A549 (cell line): ENCODE measurements at regions not wholly inside any gene's neighbourhood (a gene's known extent, or its start where the extent isn't known, plus 50 kb on each side); places are given as distances from the start of the nearest gene placed in this dataset.

Experiments
- CBX2 ChIP-seq: fragments of 200-600 bp; sonication (generic); IDR thresholded peaks from 2 replicates; pipeline ENCODE4 v1.6.1; 2016; ENCODE audit warnings: low read depth, mild to moderate bottlenecking, borderline replicate concordance
- CEBPB ChIP-seq, 2 experiments: fragments of >200 bp in 1 of 2; sonication (Bioruptor Twin) in 1 of 2; formaldehyde crosslinking in 1 of 2; IDR thresholded peaks; 2 replicates each; pipeline ENCODE4 v1.6.1; 2012 to 2016
- CTCF ChIP-seq: fragments of >200 bp; sonication (Bioruptor Twin); formaldehyde crosslinking; IDR thresholded peaks from 3 replicates; pipeline ENCODE4 v1.5.1; 2016
- E2F6 ChIP-seq: IDR thresholded peaks from 2 replicates; pipeline ENCODE4 v1.6.1; 2012; ENCODE audit warnings: low read depth, borderline replicate concordance
- EHMT2 ChIP-seq: fragments of 200-600 bp; sonication (generic); IDR thresholded peaks from 2 replicates; pipeline ENCODE4 v1.6.1; 2016; ENCODE audit warnings: antibody characterized with exemption, low read depth, mild to moderate bottlenecking, moderate library complexity
- EP300 ChIP-seq, 2 experiments: fragments of >200 bp; sonication (Bioruptor Twin); formaldehyde crosslinking; IDR thresholded peaks; 2 replicates in 1 of 2; 3 replicates in 1 of 2; pipeline ENCODE4 v1.6.1; 2016 to 2017
- ESRRA ChIP-seq: fragments of 150-350 bp; IDR thresholded peaks from 2 replicates; pipeline ENCODE4 v1.6.1; 2014; ENCODE audit warnings: mild to moderate bottlenecking, low read length, borderline replicate concordance
- HOXA7 ChIP-seq: fragments of 250-450 bp; sonication (Bioruptor Pico); IDR thresholded peaks from 2 replicates; pipeline ENCODE4 v1.5.0; 2020; ENCODE audit warnings: mild to moderate bottlenecking, moderate library complexity
- JUNB ChIP-seq: fragments of >200 bp; sonication (Bioruptor Twin); formaldehyde crosslinking; IDR thresholded peaks from 2 replicates; pipeline ENCODE4 v1.6.1; 2016
- MAFK ChIP-seq: fragments of 450-650 bp; IDR thresholded peaks from 2 replicates; pipeline ENCODE4 v1.6.1; 2014; ENCODE audit not compliant: partially characterized antibody
- PBX3 ChIP-seq: IDR thresholded peaks from 2 replicates; pipeline ENCODE4 v1.6.1; 2012
- ZFP36 ChIP-seq: fragments of 450-650 bp; IDR thresholded peaks from 2 replicates; pipeline ENCODE4 v1.6.1; 2014; ENCODE audit warnings: borderline replicate concordance; ENCODE audit not compliant: partially characterized antibody

- TF ChIP-seq CTCF (no peak), EHMT2 (no peak), PBX3 (no peak), E2F6 (no peak), ZFP36 (no peak), HOXA7 (CRISPR knock-in tag) (no peak), CEBPB (IDR thresholded peaks at IDR 0.05) (no peak), ESRRA (no peak), JUNB (no peak), EP300 (IDR thresholded peaks at IDR 0.05) (no peak), MAFK (no peak), CBX2 (no peak)
Observed at GRCh38 chr6:95365454-95365853, 211.9 kb upstream of the MANEA start.
